DMS114 treated with DMSO at 0.1 percent for 48 hours (cell line): ENCODE measurements at regions not wholly inside any gene's neighbourhood (a gene's known extent, or its start where the extent isn't known, plus 50 kb on each side); places are given as distances from the start of the nearest gene placed in this dataset.
"Not testable (repeated sequence)": the region's sequence is repeated elsewhere in the genome, so short reads cannot be mapped to it uniquely, and the experiment has no call there.

Source experiments
- DNase-seq: peaks from one replicate; lab custom pipeline; 2025; ENCODE audit not compliant: unreplicated experiment; lab: John Stamatoyannopoulos, UW

DNA sequence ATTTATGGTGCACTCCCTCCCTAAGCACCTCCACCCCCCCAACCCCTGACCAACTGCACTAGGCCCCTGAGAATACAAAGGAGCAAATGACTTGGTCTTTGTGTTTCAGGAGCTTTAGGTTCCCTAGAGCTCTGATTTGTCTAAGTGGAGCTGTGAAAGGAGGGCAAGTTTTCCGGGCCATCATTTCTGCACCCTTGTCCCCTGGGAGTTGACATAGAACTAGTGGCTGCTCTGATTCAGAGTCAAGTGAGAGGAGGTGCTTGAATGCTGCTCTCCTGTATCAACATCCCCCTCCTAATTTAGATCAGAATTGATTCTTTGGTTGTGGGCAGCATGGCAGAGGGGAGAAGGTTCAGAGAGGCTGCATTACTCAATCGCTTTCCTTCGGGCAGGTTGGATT lies 391.6 kb downstream of the KCNRG start:
- DNase-seq = no peak

- no peak for DNase-seq
These were observed 392.8 kb downstream of the KCNRG start for GRCh38 chr13:50408068-50408467.

DNA sequence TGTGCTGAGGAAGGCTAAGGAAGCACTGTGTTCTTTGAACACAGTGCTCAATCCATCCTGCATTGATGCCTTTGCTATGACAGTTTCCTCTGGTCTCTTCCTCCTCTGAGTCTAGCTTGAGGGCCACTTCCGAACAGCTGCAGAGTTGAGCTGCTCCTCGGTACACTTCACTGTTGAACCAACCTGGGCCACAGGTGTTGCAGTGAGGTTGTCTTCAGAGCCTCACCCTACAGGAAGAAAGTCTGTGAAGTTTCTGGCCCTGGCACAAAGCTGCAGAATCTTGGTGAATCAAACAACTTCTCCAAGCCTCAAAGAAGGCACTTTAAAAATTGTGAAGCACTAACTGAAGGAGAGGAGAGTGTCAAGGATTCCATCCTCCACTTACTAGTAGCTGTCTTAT lies 394.0 kb downstream of the KCNRG start:
- no peak for DNase-seq

DNA sequence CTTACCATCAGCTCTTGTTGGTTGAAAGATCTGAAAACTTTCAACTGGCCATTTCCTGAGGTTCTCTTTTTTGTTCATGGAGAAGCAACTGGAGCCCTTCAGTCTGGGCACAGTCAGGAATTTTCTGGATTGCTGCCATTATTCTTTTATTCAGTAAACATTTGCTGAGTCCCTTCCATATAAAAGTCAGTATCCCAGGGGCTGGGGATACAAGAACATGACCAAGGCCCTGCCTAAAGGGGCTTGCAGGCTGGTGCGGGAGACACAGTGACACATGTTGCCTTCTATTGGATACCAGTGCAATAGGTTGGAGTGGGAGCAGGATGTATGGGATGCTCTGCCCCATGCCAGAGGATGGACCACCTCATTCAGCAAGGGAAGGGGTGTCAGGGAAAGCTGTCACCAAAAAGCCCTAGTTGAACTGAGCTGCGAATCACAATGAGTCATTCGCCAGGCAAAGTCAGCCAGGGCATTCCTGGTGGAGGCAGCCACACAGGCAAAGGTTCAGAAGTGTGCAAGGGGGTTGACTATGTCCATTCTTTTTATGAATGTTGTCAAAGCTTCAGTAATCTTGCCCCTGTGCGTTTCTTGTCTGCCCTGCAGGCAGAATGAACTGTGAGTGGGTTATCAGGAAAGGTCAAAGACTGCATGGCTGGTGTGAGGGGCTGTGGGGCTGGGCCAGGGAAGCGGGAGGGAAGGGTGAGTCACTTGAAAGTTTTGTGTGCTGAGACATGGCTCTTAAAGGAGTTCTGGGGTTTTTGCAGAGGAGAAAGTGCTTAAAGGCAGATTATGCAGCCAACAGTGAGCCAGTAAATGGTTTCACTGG lies 395.9 kb downstream of the KCNRG start:
- DNase-seq = no peak

DNA sequence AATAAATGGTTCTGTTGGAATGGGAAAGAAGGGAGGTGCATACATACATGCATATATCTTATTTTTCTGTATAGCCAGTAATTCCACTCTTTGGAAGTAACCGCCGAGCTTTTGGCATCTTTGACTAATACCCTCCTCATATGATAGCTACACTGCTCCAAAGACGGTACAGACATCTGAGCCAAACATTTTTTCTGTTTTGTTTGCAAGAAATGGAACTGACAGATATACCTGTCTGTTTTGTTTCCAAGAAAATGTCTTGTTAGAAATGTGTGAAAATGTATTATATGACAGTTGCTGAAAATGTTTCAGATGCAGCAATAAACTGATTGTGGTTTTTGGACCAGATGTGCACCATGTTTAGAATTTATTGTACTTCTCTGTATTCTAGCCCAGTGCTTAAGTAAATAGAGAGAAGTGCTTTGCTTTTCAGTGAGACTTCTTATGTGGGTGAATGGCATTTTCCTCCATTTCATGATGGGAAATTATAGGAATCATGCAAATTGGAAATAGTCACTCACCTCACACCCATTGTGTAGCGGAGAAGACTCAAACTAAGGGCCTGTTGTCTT lies 396.9 kb downstream of the KCNRG start:
- DNase-seq = no peak

DNA sequence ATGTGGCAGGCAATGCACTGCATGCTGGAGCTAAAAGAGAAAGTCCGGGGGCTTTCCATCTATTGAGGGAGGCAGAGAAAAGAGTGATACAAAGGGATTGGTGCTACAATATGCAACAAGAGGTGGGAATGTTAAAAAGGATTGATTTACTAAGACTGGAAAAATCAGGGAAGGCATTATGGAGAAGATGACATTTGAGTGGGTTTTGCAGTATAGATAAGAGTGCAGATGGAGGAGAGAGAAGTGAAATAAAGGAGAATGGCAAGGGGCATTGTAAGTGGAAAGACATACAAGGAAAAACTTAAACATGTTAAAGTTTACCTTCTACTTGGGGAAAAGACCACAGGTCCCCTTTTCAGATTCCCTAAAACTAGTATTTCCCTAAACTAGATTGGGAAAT lies 399.4 kb downstream of the KCNRG start:
- no peak for DNase-seq

GRCh38 chr13:50415428-50415827 lies 400.2 kb downstream of the KCNRG start:
- DNase-seq = no peak

DNA sequence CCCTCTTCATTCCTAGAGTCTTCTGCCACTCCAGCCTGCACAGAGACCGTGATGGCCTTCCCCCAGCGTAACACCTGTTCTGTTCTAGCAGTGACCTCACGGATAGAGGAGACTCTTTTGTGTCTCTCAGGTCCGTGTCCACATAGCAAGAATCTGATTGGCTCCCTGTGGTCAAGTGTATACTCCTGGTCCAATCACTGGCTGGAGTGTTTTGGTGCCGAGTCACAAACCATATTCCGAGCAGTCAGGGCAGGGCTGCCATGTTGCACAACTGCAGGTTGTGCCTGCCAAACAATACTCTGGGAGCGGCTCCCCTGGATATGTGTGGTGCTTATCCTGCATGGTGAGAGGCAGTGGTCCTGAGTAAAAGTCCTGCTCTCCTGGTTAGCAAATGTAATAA lies 402.4 kb downstream of the KCNRG start:
- DNase-seq = no peak

DNA sequence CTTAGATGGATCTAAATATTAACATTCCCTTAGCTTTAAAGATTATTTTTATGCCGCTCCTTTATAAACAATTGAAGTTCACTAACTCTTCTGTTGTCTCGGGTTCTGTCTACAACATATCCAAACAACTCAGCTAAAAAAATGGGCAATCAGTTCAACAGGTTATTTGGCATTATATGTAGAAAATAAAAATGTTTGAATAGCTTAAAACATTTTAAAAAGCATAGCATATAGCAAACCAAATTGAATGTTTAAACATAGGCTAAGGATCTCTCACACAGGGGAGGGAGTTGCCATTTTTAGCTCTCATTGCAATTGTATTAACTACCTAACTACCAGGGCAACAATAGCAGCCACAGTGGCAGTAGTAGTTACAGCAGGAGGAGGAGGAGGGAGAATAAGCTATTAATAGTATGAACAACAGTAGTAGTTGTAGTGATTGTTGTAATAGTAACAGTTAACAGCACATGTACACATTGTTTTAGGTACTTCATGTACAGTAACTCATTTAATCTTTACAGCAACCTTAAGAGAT lies 404.2 kb downstream of the KCNRG start:
- DNase-seq = no peak

GRCh38 chr13:50419896-50420295 lies 404.7 kb downstream of the KCNRG start:
- DNase-seq = no peak

- no peak for DNase-seq
These were observed 405.7 kb downstream of the KCNRG start for GRCh38 chr13:50420718-50421472.

DNA sequence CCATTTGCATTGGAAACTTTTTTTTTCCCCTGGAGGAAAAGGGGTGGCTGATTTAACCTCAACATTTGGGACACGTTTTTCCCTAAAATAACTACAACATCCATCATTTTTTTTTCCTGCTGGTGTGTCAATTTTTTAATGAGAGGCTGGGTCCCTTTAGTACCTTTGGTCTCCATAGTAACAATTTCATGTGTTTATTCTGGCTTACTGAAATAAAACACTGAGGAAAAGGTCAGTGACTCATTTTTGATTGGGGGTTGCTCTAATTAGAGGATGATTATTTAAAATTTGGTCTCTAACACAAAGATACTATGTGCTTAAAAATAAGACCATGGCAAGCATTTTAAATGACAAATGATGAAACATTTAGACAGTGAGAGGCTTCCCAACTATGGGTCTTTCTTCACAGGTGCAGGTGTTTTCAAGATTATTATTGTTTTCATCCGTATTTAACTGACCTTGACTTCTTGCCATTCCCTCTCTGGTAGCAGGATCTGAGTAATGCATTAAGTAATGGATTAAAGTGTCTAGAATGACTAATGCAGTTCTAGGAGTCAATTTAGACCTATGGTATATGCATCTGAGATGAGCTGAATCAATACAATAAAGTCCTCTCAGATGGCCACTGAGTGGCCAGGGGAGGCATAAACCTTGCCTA lies 406.4 kb downstream of the KCNRG start:
- DNase-seq = no peak

DNA sequence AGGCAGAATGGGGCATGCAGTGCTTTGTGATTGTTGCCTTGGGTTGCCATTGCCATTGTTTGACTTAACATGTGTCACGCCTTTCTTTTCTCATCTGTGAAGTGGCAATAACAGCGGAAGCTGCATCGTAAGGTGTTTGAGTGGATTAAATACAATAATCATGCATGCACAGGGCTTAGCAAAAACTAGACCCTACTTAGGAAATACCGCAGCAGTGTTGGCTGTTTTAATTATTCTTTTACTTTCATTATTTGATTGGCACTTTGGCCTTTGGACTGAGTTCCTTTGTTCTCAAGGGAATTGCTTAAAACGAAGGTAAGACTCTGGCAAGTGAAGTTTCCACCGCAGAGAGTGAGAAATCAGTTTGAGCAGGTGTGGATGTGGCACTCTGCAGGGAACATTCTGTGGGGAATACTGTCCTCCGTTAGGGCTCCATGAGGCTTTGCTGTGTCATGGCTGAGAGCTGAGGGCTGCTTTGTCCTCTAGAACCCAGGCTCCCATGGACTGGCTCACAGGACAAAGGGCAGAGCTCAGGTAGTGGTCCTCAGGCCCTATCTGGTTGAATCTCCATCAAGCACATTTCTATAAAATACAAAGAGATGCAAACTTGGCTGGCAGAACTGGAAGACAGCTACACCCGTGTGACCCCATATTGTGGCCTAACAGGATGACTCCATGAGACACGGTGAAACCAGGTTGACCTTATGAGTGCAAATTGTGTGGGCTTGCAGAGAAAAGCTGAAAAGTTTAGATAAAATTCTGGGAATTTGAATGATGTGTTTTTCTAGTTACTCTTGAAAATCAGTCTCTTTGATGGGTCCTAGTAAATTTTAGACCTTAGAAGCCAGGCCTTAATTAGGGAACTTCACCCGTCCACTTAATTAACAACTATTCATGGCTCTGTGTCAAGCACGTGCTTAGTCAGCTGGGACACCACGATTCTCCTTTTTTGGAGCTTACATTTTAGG lies 407.2 kb downstream of the KCNRG start:
- no peak for DNase-seq

GRCh38 chr13:50424993-50425392 lies 409.7 kb downstream of the KCNRG start:
- DNase-seq = no peak

- DNase-seq = no peak
These were observed 410.5 kb downstream of the KCNRG start for GRCh38 chr13:50425772-50426171.

DNA sequence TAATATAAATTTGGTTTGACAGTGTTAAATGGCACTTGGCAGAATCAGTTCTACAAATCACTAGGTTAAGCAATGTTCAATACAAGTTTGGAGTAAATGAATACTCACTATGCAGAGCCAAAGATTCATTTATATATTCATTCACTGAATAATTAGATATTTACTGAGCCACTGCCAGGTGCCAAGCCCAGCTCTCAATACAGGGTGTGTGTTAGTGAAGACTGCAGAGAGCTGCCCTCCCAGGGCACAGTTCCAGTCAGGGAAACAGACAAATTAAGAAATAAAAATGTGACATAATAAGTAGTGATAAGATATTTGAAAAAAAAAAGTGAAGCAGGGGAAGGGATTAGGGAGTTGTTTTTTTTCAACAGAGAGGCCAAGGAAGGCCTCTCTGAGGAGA lies 411.7 kb downstream of the KCNRG start:
- DNase-seq = no peak

- DNase-seq = not testable (repeated sequence)
These were observed 412.3 kb downstream of the KCNRG start for GRCh38 chr13:50427511-50427910.

DNA sequence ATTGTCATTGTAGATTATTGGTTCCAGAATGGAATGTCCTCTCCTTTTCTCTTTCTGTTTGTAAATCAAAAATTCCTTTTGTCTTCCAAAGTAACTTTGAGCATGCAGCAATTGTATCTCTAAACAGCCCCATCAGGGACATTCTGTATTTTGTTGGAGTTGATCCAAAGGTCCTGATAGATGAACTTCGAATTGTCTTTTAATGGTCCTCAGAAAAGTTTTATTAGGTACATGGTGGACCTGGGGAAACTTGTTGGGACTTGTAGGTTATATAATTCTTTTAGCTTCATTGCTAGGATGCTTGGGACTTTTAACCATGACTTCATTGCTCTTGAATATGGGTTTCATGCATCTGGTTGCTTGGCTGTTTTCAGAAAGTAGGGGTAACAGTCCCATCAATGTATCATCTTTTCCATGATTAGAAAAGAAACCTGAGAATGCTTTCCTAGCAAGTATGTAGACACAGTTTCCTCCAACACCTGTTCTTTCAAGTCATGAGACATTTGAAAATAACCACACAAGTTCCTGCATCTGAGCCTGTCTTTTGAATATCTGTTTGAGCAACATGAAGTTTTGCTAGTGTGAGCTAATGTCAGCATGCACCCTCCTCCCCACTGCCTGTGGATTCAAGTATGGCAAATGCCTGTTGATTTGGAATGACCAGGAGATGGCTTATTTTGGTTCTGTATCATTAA lies 413.1 kb downstream of the KCNRG start:
- DNase-seq = no peak

- no peak for DNase-seq
These were observed 408.5 kb downstream of the DLEU7 start for GRCh38 chr13:50435011-50435410.

DNA sequence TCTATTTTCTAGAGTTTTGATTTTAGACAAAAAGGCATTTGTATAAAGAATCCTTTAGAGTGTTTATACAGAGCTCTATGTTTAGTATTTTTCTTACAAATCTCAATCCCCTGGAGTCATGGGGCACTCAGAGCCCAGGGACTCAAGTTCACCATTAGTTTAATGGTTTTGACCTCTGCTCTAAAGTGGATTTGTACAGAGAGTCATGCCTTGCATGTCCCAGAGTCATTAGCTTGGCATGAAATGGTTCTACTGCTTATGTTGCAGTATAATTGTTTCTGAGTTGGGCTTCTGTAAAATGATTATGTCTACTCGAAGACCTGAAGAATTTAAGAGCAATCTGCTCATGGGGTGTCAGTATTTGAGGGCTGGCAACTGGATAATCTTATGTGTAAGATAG lies 406.2 kb downstream of the DLEU7 start:
- no peak for DNase-seq
